Ishikawa (cell line): ENCODE measurements at regions not wholly inside any gene's neighbourhood (a gene's known extent, or its start where the extent isn't known, plus 50 kb on each side); places are given as distances from the start of the nearest gene placed in this dataset.

Experiments used
- CEBPB ChIP-seq: IDR thresholded peaks from 2 replicates; pipeline ENCODE4 v1.6.1; 2012
- CREB1 ChIP-seq: IDR thresholded peaks from 2 replicates; pipeline ENCODE4 v1.6.1; 2012; ENCODE audit warnings: low read depth
- EGR1 ChIP-seq: IDR thresholded peaks from 2 replicates; pipeline ENCODE4 v1.6.1; 2012
- EP300 ChIP-seq: IDR thresholded peaks from 2 replicates; pipeline ENCODE4 v1.6.1; 2012; ENCODE audit warnings: borderline replicate concordance
- FOXM1 ChIP-seq: IDR thresholded peaks from 2 replicates; pipeline ENCODE4 v1.6.1; 2012; ENCODE audit warnings: low read depth, borderline replicate concordance
- MAX ChIP-seq: IDR thresholded peaks from 2 replicates; pipeline ENCODE4 v1.6.1; 2012
- NFIC ChIP-seq: IDR thresholded peaks from 2 replicates; pipeline ENCODE4 v1.6.1; 2012
- RAD21 ChIP-seq: IDR thresholded peaks from 2 replicates; pipeline ENCODE4 v1.6.1; 2012; ENCODE audit warnings: low read depth
- REST ChIP-seq: IDR thresholded peaks from 2 replicates; pipeline ENCODE4 v1.6.1; 2012; ENCODE audit warnings: low read depth, mild to moderate bottlenecking
- TAF1 ChIP-seq: IDR thresholded peaks from 2 replicates; pipeline ENCODE4 v1.6.1; 2012; ENCODE audit warnings: low read depth, mild to moderate bottlenecking
- TCF12 ChIP-seq: IDR thresholded peaks from 2 replicates; pipeline ENCODE4 v1.6.1; 2012; ENCODE audit warnings: low read depth
- TEAD4 ChIP-seq: IDR thresholded peaks from 2 replicates; pipeline ENCODE4 v1.6.1; 2012
- USF1 ChIP-seq: IDR thresholded peaks from 2 replicates; pipeline ENCODE4 v1.6.1; 2012
- YY1 ChIP-seq: IDR thresholded peaks from 2 replicates; pipeline ENCODE4 v1.6.1; 2012; ENCODE audit warnings: low read depth
- ZBTB7A ChIP-seq: IDR thresholded peaks from 2 replicates; pipeline ENCODE4 v1.6.1; 2012; ENCODE audit warnings: low read depth

GRCh38 chr20:60765821-60766403, 486.1 kb upstream of the CDH4 start:
- no peak for TF ChIP-seq MAX
- TF ChIP-seq NFIC = no peak
- no peak for TF ChIP-seq USF1
- no peak for TF ChIP-seq RAD21
- no peak for TF ChIP-seq YY1
- no peak for TF ChIP-seq CREB1
- TF ChIP-seq ZBTB7A = no peak
- no peak for TF ChIP-seq FOXM1
- TF ChIP-seq TCF12 = no peak
- TF ChIP-seq TEAD4 = no peak
- no peak for TF ChIP-seq CEBPB
- TF ChIP-seq EGR1 = no peak
- no peak for TF ChIP-seq EP300

- TF ChIP-seq YY1 = no peak
- TF ChIP-seq REST = no peak
- TF ChIP-seq ZBTB7A = no peak
- no peak for TF ChIP-seq USF1
- no peak for TF ChIP-seq TCF12
- no peak for TF ChIP-seq RAD21
- no peak for TF ChIP-seq EGR1
- TF ChIP-seq CEBPB = no peak
- TF ChIP-seq CREB1 = no peak
- no peak for TF ChIP-seq TAF1
Observed at GRCh38 chr20:60768216-60768615, 483.8 kb upstream of the CDH4 start.

- TF ChIP-seq TAF1 (no peak), YY1 (no peak), CEBPB (no peak), RAD21 (no peak), EGR1 (no peak), REST (no peak), USF1 (no peak), ZBTB7A (no peak), FOXM1 (no peak), TCF12 (no peak), EP300 (no peak), NFIC (no peak), MAX (no peak), TEAD4 (no peak), CREB1 (no peak)
Observed at GRCh38 chr20:60780388-60781025, 471.6 kb upstream of the CDH4 start.

- TF ChIP-seq ZBTB7A (no peak), EP300 (no peak), MAX (no peak), CREB1 (no peak), EGR1 (no peak), CEBPB (no peak), NFIC (no peak), YY1 (no peak)
Observed at GRCh38 chr20:60782959-60783625, 469.0 kb upstream of the CDH4 start.

GRCh38 chr20:60785301-60785700, 466.8 kb upstream of the CDH4 start:
- TF ChIP-seq EGR1 (no peak), NFIC (no peak), EP300 (no peak), TCF12 (no peak), CEBPB (no peak), REST (no peak), USF1 (no peak), MAX (no peak), FOXM1 (no peak), TEAD4 (no peak), ZBTB7A (no peak)
